GM12874 (cell line): ENCODE measurements at regions not wholly inside any gene's neighbourhood (a gene's known extent, or its start where the extent isn't known, plus 50 kb on each side); places are given as distances from the start of the nearest gene placed in this dataset.

ENCODE experiments used
- TF ChIP-seq, protein P1 (sequence below): IDR thresholded peaks from 2 replicates; pipeline ENCODE4 v1.5.1; 2011; ENCODE audit warnings: low read depth, mild to moderate bottlenecking, control low read depth, low read length, moderate library complexity; ENCODE audit not compliant: insufficient read depth

DNA sequence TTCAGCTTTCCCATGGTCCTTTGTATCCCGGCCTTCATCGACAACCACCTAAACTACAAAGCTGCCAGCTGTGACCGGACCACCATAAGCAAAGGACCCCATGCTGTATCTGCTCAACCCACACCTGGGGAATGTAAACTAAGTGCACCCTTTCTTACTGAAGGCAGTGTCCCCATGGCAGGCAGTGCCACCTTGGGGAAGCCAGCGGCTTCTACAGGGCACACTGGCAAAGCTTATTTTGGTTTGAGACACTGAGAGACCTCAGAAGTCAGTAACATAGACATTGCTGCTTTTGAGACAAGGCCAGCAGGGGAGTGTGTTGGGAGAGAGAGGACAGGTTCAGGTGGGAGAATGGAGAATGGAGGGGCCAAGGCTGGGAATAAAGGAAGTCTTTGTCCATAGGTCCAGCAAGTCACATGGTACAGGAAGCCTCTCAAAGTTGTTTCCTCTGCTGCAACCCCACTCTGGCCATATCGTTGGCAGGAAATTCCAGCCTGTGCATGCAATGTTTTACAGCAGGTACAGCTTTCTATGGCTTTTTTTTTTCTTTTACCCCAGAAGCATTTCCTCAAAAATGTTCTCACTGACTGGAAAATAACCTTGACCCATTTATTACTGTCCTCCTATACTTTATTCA lies 85.9 kb upstream of the NPVF start:
- TF ChIP-seq, protein P1, sequence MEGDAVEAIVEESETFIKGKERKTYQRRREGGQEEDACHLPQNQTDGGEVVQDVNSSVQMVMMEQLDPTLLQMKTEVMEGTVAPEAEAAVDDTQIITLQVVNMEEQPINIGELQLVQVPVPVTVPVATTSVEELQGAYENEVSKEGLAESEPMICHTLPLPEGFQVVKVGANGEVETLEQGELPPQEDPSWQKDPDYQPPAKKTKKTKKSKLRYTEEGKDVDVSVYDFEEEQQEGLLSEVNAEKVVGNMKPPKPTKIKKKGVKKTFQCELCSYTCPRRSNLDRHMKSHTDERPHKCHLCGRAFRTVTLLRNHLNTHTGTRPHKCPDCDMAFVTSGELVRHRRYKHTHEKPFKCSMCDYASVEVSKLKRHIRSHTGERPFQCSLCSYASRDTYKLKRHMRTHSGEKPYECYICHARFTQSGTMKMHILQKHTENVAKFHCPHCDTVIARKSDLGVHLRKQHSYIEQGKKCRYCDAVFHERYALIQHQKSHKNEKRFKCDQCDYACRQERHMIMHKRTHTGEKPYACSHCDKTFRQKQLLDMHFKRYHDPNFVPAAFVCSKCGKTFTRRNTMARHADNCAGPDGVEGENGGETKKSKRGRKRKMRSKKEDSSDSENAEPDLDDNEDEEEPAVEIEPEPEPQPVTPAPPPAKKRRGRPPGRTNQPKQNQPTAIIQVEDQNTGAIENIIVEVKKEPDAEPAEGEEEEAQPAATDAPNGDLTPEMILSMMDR: no peak

DNA sequence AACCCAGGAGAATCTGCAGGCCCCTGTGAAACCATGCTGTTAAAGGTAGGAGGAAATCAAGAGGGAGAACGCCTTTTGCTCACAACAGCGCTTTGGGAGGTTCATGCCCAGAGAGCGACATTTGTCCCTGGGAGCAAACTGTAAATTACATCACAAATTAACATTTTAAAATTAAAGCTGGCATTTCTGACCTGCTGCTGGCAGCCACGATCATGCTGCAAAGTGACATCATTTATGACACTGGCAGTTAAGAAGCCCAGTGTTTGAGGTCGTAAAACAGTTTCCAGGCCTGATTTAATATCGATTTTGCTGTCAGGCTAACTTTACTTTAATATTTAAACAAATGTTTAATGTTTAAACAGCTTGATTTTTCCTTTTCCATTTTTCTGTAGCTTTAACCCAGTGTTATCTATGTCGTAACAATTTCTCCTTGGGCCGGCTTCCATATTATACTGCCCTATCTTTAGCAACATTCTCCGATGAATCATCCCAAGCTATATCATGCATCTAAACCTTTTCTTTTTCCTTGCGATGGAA lies 86.5 kb upstream of the NPVF start:
- TF ChIP-seq, protein P1: no peak

DNA sequence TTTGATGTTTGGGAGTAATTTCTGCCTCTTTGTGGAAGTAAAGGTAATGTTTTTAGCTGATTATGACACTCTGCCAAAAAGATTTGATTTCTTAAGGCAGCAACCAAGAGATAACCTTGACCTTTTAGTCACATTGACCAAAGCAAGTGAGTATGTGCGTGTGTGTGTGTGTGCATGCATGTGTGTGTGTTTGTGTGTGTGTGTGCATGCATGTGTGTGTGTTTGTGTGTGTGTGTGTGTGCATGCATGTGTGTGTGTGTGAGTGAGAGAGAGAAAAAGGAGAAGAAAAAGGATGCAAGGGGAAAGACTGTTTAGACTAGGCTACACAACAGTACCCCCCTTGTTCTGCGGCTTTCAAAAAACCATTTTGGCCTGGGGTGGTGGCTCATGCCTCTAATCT lies 88.1 kb upstream of the NPVF start:
- TF ChIP-seq, protein P1: no peak

DNA sequence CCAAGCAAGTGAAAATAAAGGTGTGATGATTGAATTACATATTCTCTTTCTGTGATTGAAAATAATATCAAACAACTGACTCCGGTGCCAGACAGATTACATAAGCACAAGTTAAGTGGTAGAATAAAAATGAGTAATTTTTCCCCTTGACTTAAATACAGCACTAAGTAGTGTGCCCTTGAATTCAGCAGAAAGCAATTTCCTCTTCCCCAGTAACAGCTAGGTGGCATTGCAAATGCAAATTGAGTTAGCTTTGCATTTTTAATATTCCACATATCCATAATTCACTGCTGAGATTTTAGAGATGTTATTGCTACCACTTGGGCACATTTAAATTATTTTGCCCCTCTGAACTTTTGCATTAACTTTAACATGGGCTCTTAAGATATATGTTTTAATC lies 89.8 kb upstream of the NPVF start:
- TF ChIP-seq, protein P1: no peak

DNA sequence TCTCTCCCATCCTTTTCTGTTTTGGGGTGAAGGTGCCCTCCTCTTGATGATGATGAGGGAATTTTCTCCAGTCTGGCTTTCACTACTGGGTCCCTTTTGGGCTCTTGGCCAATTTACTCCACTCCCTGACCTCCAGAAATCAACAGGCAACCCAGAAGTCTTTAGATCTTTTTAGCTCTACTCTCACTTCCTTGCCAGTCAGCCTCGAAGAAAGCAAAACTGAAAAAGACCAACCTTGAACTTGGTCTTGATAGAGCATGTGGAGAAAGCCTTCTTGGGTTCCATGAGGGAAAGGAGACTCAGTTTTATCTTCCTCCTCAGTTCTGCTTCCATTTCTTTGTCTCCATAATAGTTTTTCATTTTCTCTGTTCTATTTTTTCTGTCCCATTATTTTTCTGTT lies 91.4 kb upstream of the NPVF start:
- TF ChIP-seq, protein P1: no peak

DNA sequence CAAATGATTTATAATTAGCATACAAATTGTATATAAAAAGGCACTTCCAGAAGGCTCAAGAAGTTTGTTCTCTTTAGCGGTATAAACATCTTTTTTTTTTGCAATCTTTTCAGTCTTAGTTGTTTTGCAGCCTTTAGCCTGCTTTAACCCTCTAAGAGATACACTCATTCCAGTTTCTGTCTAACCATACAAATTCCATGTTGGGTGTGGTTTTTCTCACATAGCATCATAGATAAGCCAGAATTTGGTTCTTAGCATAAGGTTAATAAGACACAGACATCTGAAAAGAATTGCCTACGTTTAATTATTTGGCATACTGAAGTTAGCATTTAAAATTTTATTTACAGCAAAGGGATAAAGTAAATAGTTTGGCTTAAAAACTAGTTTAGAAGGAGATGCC lies 92.5 kb upstream of the NPVF start:
- TF ChIP-seq, protein P1: no peak

DNA sequence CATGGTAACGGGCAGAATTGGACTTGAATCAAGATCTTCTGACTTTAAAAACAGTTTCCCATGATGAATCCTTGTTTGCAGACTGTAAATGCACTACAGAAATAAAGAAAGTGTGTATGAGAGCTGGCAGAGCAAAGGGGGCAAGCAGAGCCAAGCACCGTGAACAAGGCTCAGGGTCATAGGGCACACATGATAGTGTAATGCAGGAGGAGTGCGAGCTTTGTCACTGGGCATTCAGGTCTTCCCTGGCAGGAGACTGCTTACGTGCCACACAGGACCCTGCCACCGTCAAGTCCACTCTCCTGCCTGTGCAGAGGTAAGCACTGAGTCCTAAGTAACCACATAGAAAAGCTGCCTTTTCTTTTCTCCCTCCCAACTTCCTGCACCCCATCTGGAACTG lies 93.1 kb upstream of the NPVF start:
- TF ChIP-seq, protein P1: no peak
